Urinary bladder (tissue), 3 donors: ENCODE measurements at regions not wholly inside any gene's neighbourhood (a gene's known extent, or its start where the extent isn't known, plus 50 kb on each side); places are given as distances from the start of the nearest gene placed in this dataset.
"Not testable (repeated sequence)": the region's sequence is repeated elsewhere in the genome, so short reads cannot be mapped to it uniquely, and the experiment has no call there.

Experiments used
- DNase-seq: peaks from one replicate; pipeline ENCODE4 v3.0.0-alpha.2; 2015; ENCODE audit errors: extremely low spot score
- H3K27ac ChIP-seq: one replicate; pipeline ENCODE4 v1.5.1; 2013; ENCODE audit warnings: low read depth, mild to moderate bottlenecking, moderate library complexity
- H3K36me3 ChIP-seq: one replicate; pipeline ENCODE4 v1.6.1; 2013; ENCODE audit warnings: mild to moderate bottlenecking, moderate library complexity; ENCODE audit not compliant: insufficient read depth
- H3K4me1 ChIP-seq: one replicate; pipeline ENCODE4 v1.6.1; 2013; ENCODE audit warnings: mild to moderate bottlenecking, moderate library complexity; ENCODE audit not compliant: insufficient read depth
- H3K4me3 ChIP-seq: one replicate; pipeline ENCODE4 v1.5.1; 2013; ENCODE audit warnings: low read depth, low read length
- WGBS: extraction: QIAGEN DNeasy Blood & Tissue Kit; methylation state at CpG from one replicate; pipeline ENCODE4 v1.1.7; 2013; 5-methylcytosine and 5-hydroxymethylcytosine counted together
- donor health status: healthy with polysubstance abuse.
- donor health status: healthy.

- DNase-seq: no peak
- Histone ChIP-seq H3K4me3 (no peak overlapping the region), H3K36me3 (no peaks in the 10 kb centered on the region), H3K27ac (no peak overlapping the region), H3K4me1 (no peaks in the 10 kb centered on the region)
- 40% methylated on average over 4 of the region's 4 CpGs for WGBS
These were observed 463.0 kb downstream of the SIPA1L2 start for GRCh38 chr1:232166942-232167341.

DNA sequence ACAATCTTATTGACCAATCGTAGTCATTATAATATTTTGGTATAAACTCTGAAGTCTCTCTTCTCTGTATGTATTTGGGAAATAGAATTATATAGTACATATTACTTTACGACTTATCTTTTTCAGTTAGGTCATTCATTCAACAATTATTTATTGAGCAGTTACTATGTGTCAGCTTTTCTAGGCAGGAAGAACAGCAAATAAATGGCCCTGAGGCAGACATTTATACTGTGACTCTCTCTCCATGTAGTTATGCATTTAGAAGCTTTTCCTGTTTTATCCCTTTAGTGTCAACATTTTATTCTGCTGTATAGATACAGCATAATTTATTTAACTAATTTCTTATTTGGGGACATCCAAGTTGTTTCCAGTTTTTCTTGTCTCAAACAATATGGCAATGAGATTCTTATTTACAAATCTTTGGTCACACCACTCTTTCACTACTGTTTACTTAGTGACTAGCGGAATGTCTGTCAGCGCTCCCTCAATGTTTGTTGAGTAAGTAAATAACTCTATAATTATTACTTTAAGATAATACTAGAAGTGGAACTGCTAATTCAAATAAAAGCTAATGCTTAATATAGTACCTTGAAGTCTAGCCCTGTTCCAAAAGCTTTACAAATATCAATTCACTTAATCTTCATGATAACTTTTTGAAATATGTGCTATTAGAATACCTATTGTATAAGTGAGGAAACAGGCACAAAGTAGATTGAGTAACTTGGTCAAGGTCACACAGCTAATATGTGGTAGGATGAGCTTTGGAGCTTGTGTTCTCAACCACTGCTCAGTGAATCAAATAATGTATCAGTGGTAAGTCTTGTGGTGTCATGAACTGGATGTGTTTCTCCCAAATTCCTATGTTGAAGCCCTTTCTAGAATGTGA lies 465.6 kb downstream of the SIPA1L2 start:
- Histone ChIP-seq H3K36me3 (no peaks in the 10 kb centered on the region), H3K4me1 (no peaks in the 10 kb centered on the region), H3K27ac (no peak overlapping the region), H3K4me3 (no peak overlapping the region)
- WGBS: 92% methylated on average over 4 of the region's 4 CpGs
- no peak for DNase-seq

DNA sequence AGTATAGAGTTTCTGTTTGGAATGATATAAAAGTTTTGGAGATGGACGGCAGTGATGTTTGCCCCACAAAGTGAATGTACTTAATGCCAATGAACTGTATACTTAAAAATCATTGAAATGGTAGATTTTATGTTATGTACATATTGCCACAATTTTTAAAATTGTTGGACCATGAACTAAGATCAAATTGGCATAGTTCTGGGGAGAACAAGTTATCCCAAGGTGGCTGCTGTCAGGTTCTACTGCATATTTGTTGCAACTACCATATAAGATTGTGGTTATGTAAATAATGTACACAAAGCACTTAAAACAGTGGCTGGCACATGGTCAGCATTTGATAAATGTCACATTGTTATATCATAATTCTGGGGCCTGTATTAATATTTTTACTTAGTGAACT lies 466.4 kb downstream of the SIPA1L2 start:
- H3K4me1 ChIP-seq: no peaks in the 10 kb centered on the region
- DNase-seq: no peak
- no peak overlapping the region for H3K4me3 ChIP-seq
- WGBS: 91% methylated on average over 1 of the region's 1 CpG
- H3K27ac ChIP-seq: no peak overlapping the region
- no peaks in the 10 kb centered on the region for H3K36me3 ChIP-seq

DNA sequence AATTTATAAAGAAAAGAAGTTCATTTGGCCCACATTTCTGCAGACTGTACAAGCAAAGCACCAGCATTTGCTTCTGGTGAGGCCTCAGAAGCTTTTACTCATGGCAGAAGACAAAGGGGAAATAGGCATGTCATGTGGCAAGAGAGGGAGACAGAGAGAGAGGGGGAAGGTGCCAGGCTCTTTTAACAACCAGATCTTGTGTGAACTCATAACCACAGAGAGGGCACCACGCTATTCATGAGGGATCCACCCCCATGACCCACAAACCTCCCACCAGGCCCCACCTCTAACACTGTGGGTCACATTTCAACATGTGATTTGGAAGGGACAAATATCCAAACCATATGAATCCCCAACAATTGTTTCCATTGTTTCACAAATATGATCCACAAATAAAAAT lies 467.9 kb downstream of the SIPA1L2 start:
- no peaks in the 10 kb centered on the region for H3K4me1 ChIP-seq
- H3K4me3 ChIP-seq: no peak overlapping the region
- no peaks in the 10 kb centered on the region for H3K36me3 ChIP-seq
- DNase-seq: no peak
- no peak overlapping the region for H3K27ac ChIP-seq
- 90% methylated on average over 1 of the region's 1 CpG for WGBS

- not testable (repeated sequence) for H3K27ac ChIP-seq, H3K4me3 ChIP-seq, H3K36me3 ChIP-seq, DNase-seq, H3K4me1 ChIP-seq
- 94% methylated on average over 2 of the region's 2 CpGs for WGBS
These were observed 471.4 kb downstream of the SIPA1L2 start for GRCh38 chr1:232158558-232158957.

GRCh38 chr1:232156070-232156469 lies 473.9 kb downstream of the SIPA1L2 start:
- H3K4me3 ChIP-seq, H3K27ac ChIP-seq, H3K4me1 ChIP-seq, H3K36me3 ChIP-seq, DNase-seq: not testable (repeated sequence)
- 89% methylated on average over 3 of the region's 3 CpGs for WGBS

DNA sequence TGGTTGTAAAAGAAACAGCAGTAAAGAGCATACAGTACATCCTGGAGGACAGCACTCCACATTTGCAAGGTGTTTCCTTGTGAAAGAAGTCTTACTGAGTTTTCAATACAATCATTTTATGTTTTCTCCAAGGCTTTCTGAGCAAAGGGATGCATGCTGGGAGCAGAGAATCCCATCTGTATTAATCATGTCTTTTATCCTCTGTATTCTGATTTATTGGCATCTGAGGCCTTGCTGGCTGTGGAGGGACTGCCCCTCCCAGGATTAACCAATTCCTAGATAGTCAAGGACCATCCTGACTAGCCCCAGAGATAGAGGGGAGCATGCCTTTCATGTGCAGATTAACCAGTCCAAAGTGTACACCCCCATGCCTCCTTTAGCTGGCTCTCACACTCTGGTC lies 476.3 kb downstream of the SIPA1L2 start:
- H3K4me1 ChIP-seq: no peaks in the 10 kb centered on the region
- no peaks in the 10 kb centered on the region for H3K36me3 ChIP-seq
- H3K4me3 ChIP-seq: no peak overlapping the region
- H3K27ac ChIP-seq: no peak overlapping the region
- no peak for DNase-seq

DNA sequence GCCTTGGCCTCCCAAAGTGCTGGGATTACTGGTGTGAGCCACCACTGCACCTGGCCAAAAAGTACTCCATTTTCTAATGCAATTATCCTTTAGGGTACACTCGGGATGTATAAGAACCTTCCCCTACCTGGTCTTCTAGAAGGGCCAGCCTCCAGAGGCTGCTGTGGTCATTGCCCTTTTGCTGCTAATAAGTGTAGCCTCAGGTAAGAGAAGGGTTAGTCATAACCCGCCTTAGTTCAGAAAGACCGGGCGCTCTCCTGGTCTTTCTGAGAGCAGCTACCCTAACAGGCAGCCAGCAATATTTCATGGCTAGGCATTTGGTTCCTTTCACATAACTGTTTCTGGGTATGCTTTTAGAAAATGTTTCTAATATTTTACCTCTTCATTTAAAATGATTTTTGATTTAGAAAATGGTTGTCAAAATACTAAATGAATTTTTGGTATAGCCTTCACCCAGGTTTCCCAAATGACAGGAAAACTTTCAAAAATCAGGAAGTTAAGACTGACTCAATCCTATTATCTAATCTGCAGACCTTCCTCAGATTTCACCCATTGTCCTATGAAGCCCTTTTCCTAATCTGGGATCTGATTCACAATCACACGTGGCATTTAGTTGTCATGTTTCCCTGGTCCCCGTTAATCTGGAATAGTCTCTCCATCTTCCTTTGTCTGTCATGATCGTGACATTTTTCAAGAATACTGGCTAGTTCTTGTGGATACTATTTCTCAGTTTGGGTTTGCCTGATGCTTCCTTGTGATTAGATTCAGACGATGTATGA lies 479.0 kb downstream of the SIPA1L2 start:
- WGBS: 88% methylated on average over 8 of the region's 8 CpGs
- DNase-seq: no peak
- no peaks in the 10 kb centered on the region for H3K36me3 ChIP-seq
- no peak overlapping the region for H3K4me3 ChIP-seq
- no peaks in the 10 kb centered on the region for H3K4me1 ChIP-seq
- no peak overlapping the region for H3K27ac ChIP-seq

DNA sequence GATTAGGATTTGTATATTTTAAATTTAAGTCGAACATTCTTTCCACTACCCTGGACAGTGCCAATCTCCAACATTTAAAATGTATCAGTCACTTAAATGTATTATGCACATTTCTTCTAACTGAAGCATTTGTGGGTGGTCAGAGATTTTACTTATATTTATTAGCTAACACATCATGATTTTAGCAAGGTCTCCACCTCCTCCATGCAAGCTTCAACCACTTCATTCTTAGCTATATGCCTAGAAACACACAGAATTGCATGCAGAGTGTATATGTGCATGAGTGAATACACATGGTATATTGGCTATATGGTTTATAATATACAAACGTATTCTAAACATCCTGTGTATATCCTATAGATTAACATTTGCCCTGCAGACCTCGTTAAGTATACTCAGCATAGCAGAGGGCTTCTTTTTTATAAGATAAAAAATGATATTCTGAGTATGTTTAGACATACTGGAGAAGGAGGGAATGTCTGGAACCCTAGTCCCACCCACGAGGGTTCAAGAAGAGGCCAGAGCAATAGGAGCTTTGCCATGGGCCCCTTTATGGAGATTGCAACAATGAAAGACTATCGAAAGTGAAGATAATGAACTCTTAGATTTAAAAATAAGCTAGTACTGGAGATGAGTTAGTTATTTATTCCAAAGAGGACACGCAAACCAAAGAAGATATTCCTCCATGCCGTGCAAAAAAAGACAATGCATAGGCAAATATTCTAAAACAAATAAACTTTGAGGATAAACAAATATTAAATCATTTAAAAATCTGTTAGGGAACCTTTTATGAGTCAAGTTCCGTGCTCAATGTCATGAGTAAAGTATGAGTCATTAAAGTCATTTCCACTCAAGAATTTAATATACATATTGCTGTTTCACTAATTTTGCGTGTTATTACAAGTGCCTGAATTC lies 480.4 kb downstream of the SIPA1L2 start:
- no peaks in the 10 kb centered on the region for H3K36me3 ChIP-seq
- DNase-seq: no peak
- 35% methylated on average over 9 of the region's 9 CpGs for WGBS

GRCh38 chr1:232147215-232147614 lies 482.7 kb downstream of the SIPA1L2 start:
- no peak for DNase-seq
- H3K4me3 ChIP-seq: no peak overlapping the region
- 96% methylated on average over 2 of the region's 2 CpGs for WGBS
- no peaks in the 10 kb centered on the region for H3K4me1 ChIP-seq
- no peak overlapping the region for H3K27ac ChIP-seq
- no peaks in the 10 kb centered on the region for H3K36me3 ChIP-seq

More for the DNA sequence above, 480.4 kb downstream of the SIPA1L2 start:
- H3K4me3 ChIP-seq: no peak overlapping the region
- H3K4me1 ChIP-seq: no peaks in the 10 kb centered on the region
- no peak overlapping the region for H3K27ac ChIP-seq

DNA sequence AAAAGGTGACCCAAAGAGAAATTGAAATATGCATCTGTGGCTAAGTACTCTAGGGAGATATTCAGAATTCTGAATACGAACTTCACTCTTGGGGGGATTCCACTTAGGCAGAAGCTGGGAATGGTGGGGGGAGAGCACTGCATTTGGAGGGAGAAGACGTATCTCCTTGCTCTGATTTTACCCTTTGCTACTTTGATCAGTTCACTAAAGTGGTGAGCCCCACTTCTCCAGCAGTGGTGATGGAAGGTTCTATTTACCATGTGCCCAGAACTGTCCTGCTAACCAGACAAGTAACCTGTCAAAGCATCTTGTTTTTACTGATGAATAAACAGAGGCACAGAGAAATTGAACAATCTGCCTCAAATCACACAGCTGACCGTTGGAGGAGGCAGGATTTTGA lies 483.4 kb downstream of the SIPA1L2 start:
- no peak for DNase-seq
- no peak overlapping the region for H3K27ac ChIP-seq
- no peaks in the 10 kb centered on the region for H3K4me1 ChIP-seq
- no peak overlapping the region for H3K4me3 ChIP-seq
- 95% methylated on average over 3 of the region's 3 CpGs for WGBS
- H3K36me3 ChIP-seq: no peaks in the 10 kb centered on the region

DNA sequence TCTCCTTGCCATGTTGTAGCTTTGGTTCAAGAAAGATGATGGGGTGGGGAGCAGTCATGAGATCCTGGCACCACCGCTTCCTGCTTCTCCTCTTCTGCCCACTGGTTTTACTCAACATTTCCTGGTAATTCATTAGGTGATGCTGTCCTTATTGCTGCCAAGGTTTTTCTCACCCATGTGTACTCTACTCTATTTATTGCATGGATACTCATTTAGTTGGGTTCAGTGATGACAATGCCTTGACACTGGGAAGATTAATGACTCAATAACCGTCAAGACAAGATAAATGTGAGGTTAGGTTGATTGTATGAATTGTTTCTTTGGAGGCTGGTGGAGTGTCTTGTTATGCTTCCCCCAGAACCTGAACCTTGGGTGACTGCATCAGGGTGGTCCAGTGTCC lies 484.2 kb downstream of the SIPA1L2 start:
- Histone ChIP-seq H3K4me3 (no peak overlapping the region), H3K36me3 (no peaks in the 10 kb centered on the region), H3K27ac (no peak overlapping the region), H3K4me1 (no peaks in the 10 kb centered on the region)
- DNase-seq: no peak
- WGBS: 93% methylated on average over 2 of the region's 2 CpGs

GRCh38 chr1:232144696-232145230 lies 485.2 kb downstream of the SIPA1L2 start:
- Histone ChIP-seq H3K36me3 (no peaks in the 10 kb centered on the region), H3K27ac (no peak overlapping the region), H3K4me1 (no peaks in the 10 kb centered on the region), H3K4me3 (no peak overlapping the region)
- 90% methylated on average over 8 of the region's 8 CpGs for WGBS
- no peak for DNase-seq
